Breast epithelium (tissue), 3 donors: ENCODE measurements at regions not wholly inside any gene's neighbourhood (a gene's known extent, or its start where the extent isn't known, plus 50 kb on each side); places are given as distances from the start of the nearest gene placed in this dataset.

Source experiments
- CTCF ChIP-seq, 3 donors: fragments of 450-650 bp; IDR thresholded peaks; one replicate each; pipeline ENCODE4 v1.5.1; 2016 to 2017; ENCODE audit warnings: antibody characterized with exemption in 3 of 3, mild to moderate bottlenecking in 3 of 3, moderate library complexity in 3 of 3
- POLR2AphosphoS5 ChIP-seq, 3 donors: sonication (generic); formaldehyde crosslinking; IDR thresholded peaks; one replicate each; pipeline ENCODE4 v1.6.1; 2017; ENCODE audit warnings: antibody characterized with exemption in 3 of 3

- TF ChIP-seq CTCF (IDR thresholded peaks at IDR 0.05) (no peak), POLR2AphosphoS5 (IDR thresholded peaks at IDR 0.05) (no peak)
These were observed 561.1 kb upstream of the NDST4 start for GRCh38 chr4:115674485-115674884.
